Activated T-cell treated with anti-CD3 and anti-CD28 coated beads, Interleukin-2, amount 50 U/mL, for 24 hours (primary cell): ENCODE measurements at regions not wholly inside any gene's neighbourhood (a gene's known extent, or its start where the extent isn't known, plus 50 kb on each side); places are given as distances from the start of the nearest gene placed in this dataset.

ENCODE experiments used
- DNase-seq: peaks from one replicate; pipeline ENCODE4 v3.0.0-alpha.2; 2020
- H3K27ac Mint-ChIP-seq: 2 replicates; pipeline ENCODE4 v1.8.0; 2020; ENCODE audit warnings: mild to moderate bottlenecking, mixed read lengths
- H3K27me3 Mint-ChIP-seq: 2 replicates; pipeline ENCODE4 v1.8.0; 2020; ENCODE audit warnings: mixed read lengths
- H3K36me3 Mint-ChIP-seq: 2 replicates; pipeline ENCODE4 v1.8.0; 2020; ENCODE audit warnings: low read depth, mixed read lengths
- H3K4me1 Mint-ChIP-seq: 2 replicates; pipeline ENCODE4 v1.8.0; 2020; ENCODE audit warnings: low read depth, mixed read lengths
- H3K4me3 Mint-ChIP-seq: 2 replicates; pipeline ENCODE4 v1.8.0; 2020; ENCODE audit warnings: mild to moderate bottlenecking, moderate library complexity, mixed read lengths
- H3K9me3 Mint-ChIP-seq: 2 replicates; pipeline ENCODE4 v1.8.0; 2020; ENCODE audit warnings: mixed read lengths

- no peaks in the 10 kb centered on the region for H3K36me3 Mint-ChIP-seq
- H3K4me3 Mint-ChIP-seq, result no peak overlapping the region
- peaks cover 5% of the 10 kb centered on the region for H3K27me3 Mint-ChIP-seq
- H3K9me3 Mint-ChIP-seq, result peaks cover 46% of the 10 kb centered on the region
- no peaks in the 10 kb centered on the region for H3K4me1 Mint-ChIP-seq
- no peak overlapping the region for H3K27ac Mint-ChIP-seq
- no peak for DNase-seq
Measured at GRCh38 chr19:57057036-57057686, 62.6 kb upstream of the USP29 start.

GRCh38 chr19:57058871-57059270 is 60.9 kb upstream of the USP29 start:
- Mint-ChIP-seq H3K9me3 (peaks cover 51% of the 10 kb centered on the region), H3K27me3 (peaks cover 5% of the 10 kb centered on the region), H3K27ac (no peak overlapping the region), H3K36me3 (no peaks in the 10 kb centered on the region), H3K4me3 (no peak overlapping the region), H3K4me1 (no peaks in the 10 kb centered on the region)
- DNase-seq, result no peak

DNA sequence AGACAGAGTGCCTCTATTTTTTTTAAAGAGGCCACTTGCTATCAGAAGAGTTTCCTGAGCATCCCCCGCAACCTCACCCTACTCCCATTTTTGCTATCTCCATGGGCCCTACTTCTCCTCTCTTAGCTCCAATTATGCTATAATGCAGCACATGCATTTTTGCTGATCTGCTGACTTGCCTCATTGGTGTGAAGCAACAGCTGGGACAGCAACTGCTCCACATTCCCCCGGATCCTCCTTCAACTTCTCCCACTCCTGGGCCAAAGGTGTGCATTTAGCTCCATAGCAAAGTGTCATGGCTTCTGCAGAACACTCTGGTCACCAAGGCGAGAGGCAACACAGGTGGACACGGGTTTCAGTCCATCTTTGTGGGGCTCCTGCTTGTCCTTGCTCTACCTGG is 56.7 kb upstream of the USP29 start:
- H3K27ac Mint-ChIP-seq, result no peak overlapping the region
- H3K36me3 Mint-ChIP-seq, result no peaks in the 10 kb centered on the region
- no peaks in the 10 kb centered on the region for H3K4me1 Mint-ChIP-seq
- H3K9me3 Mint-ChIP-seq, result peaks cover 50% of the 10 kb centered on the region
- peaks cover 5% of the 10 kb centered on the region for H3K27me3 Mint-ChIP-seq
- no peak overlapping the region for H3K4me3 Mint-ChIP-seq
- DNase-seq, result no peak

DNA sequence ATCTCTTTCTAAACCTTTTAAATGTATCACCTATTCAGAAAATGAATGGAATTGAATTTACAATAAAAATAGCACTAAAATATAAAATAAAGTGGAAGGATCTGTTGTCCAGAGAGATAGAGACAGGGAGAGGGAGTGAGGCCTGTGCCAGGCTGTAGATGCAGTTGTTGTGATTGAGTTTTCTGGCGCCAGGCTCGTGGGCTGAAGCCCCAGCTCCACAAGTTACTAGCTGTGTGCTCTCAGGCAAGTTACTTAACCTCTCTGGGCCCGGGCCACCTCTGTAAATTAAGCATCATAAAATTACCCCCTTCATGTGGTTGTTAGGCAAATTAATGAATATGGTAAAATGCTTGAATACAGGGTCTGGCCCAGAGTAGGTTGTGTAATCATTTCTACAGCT is 52.3 kb upstream of the USP29 start:
- H3K36me3 Mint-ChIP-seq, result peaks cover 3% of the 10 kb centered on the region
- no peaks in the 10 kb centered on the region for H3K27me3 Mint-ChIP-seq
- no peak overlapping the region for H3K27ac Mint-ChIP-seq
- no peak for DNase-seq
- H3K4me1 Mint-ChIP-seq, result no peaks in the 10 kb centered on the region
- peaks cover 46% of the 10 kb centered on the region for H3K9me3 Mint-ChIP-seq
- H3K4me3 Mint-ChIP-seq, result no peak overlapping the region

GRCh38 chr19:57068311-57068710 is 51.5 kb upstream of the USP29 start:
- H3K27me3 Mint-ChIP-seq, result no peaks in the 10 kb centered on the region
- H3K4me3 Mint-ChIP-seq, result no peak overlapping the region
- no peaks in the 10 kb centered on the region for H3K4me1 Mint-ChIP-seq
- DNase-seq, result no peak
- peaks cover 4% of the 10 kb centered on the region for H3K36me3 Mint-ChIP-seq
- H3K9me3 Mint-ChIP-seq, result peaks cover 44% of the 10 kb centered on the region
- H3K27ac Mint-ChIP-seq, result no peak overlapping the region

DNA sequence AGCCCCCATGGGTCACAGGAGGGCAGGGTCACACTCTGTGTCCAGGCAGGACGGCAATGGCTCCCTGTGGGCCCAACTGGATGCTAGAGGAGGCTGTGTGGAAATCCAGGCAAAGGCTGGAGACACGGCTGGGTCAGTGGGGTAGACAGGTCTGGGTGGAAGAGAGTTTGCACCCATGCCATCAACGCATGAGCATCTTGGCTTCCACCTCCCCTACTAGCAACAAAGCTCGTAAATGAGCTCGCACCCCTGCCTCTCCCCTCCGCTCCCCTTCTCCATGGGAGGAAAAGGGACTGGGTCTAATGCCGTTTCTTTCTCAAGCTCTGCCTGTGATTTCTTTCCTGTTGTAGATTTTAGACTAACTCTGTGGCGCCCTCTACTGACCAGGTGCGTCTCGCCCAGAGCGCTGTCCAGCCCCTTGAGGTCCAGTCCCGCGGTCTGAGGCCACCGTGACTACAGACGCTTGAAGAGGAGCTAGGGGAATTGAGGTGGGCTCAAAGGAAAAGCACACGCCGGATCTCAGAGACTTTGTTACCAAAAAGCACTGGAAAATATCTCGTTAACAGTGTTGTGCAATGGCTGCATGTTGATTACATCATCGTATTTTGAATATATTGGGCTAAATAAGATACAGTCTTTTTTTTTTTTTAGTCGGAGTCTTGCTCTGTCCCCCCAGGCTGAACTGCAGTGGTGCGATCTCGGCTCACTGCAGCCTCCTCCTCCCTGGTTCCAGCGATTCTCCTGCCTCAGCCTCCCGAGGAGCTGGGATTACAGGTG is 50.7 kb upstream of the USP29 start:
- no peaks in the 10 kb centered on the region for H3K27me3 Mint-ChIP-seq
- no peak overlapping the region for H3K27ac Mint-ChIP-seq
- H3K4me3 Mint-ChIP-seq, result no peak overlapping the region
- no peak for DNase-seq
- H3K9me3 Mint-ChIP-seq, result peaks cover 38% of the 10 kb centered on the region
- no peaks in the 10 kb centered on the region for H3K4me1 Mint-ChIP-seq
- H3K36me3 Mint-ChIP-seq, result peaks cover 4% of the 10 kb centered on the region
